Gastrocnemius medialis (tissue), 4 donors: ENCODE measurements at regions not wholly inside any gene's neighbourhood (a gene's known extent, or its start where the extent isn't known, plus 50 kb on each side); places are given as distances from the start of the nearest gene placed in this dataset.

ENCODE experiments used
- ATAC-seq, 2 donors: fragments of 150-250 bp; one replicate each; pipeline ENCODE4 v1.9.1; 2016
- DNase-seq, 2 donors: peaks; one replicate each; pipeline ENCODE4 v3.0.0-alpha.2; 2019
- H3K27ac ChIP-seq, 4 donors: fragments of 200-600 bp; sonication (generic); 1 replicate in 1 of 4; 2 replicates in 3 of 4; pipeline ENCODE4 v1.5.1; 2016 to 2018; ENCODE audit warnings: mild to moderate bottlenecking in 2 of 4, moderate library complexity in 1 of 4
- H3K27me3 ChIP-seq, 3 donors: fragments of 200-600 bp; sonication (generic) in 2 of 3; 1 replicate in 1 of 3; 2 replicates in 2 of 3; pipeline versions ENCODE4 v1.5.1 to v1.6.0; 2016 to 2019; ENCODE audit warnings: mild to moderate bottlenecking in 1 of 3, moderate library complexity in 1 of 3
- H3K36me3 ChIP-seq, 2 donors: fragments of 200-600 bp; sonication (generic) in 1 of 2; one replicate each; pipeline ENCODE4 v1.5.1; 2017 to 2018
- H3K4me1 ChIP-seq, 2 donors: fragments of 200-600 bp; sonication (generic) in 1 of 2; one replicate each; pipeline ENCODE4 v1.5.1; 2016 to 2017; ENCODE audit warnings: mild to moderate bottlenecking in 2 of 2
- H3K4me3 ChIP-seq, 4 donors: fragments of 200-600 bp; sonication (generic) in 3 of 4; 1 replicate in 1 of 4; 2 replicates in 3 of 4; pipeline ENCODE4 v1.5.1; 2016 to 2019; ENCODE audit warnings: mild to moderate bottlenecking in 2 of 4
- H3K9me3 ChIP-seq, 3 donors: fragments of 200-600 bp; sonication (generic) in 2 of 3; 1 replicate in 1 of 3; 2 replicates in 2 of 3; pipeline ENCODE4 v1.5.1; 2016 to 2019
- CTCF ChIP-seq, 5 experiments: fragments of 450-650 bp in 3 of 5; fragments of 200-600 bp in 2 of 5; sonication (generic) in 2 of 5; IDR thresholded peaks in 4 of 5; conservative IDR thresholded peaks in 1 of 5; 1 replicate in 4 of 5; 2 replicates in 1 of 5; pipeline ENCODE4 v1.5.1; 2016 to 2019; ENCODE audit warnings: antibody characterized with exemption in 5 of 5, mild to moderate bottlenecking in 3 of 5, moderate library complexity in 3 of 5
- POLR2A ChIP-seq, 2 donors: fragments of 450-650 bp; IDR thresholded peaks; one replicate each; pipeline ENCODE4 v1.6.1; 2017; ENCODE audit warnings: antibody characterized with exemption in 2 of 2, mild to moderate bottlenecking in 2 of 2, moderate library complexity in 2 of 2
- in situ Hi-C, 4 donors: fragments of 200-750 bp; cut with MboI; loops; one replicate each; pipeline versions ENCODE4 v1.15.0 to v1.8.0; 2017; ENCODE audit warnings: low sequenced_read_pairs in 4 of 4
- intact Hi-C: fragments of 100-400 bp; cut with DNase I; formaldehyde crosslinking; loops from one replicate; pipeline ENCODE4 v1.15.1; 2023; ENCODE audit warnings: low total_unique reads

DNA sequence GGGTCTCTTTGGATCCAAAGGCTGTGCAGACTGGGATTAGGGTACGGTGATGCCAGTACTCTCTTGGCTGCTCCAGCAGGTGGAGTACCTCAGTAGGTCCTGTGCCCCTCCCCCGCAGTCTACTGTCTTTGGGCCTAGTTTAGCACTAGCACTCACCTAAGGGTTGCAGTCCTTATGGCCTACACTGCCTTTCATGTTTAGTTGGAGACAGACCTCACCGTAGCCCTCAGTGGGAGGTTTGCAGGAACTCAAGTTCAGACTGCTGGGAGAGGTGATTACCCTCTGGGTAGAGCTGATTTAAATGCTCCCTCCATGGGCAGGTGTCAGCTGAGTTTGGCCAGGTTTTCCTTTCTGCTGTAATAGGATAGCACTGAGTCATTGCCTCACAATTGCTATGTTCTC, 210.8 kb upstream of the TMEM196 start:
- intact Hi-C loops (no loop called here), in situ Hi-C loops (no loop called here)
- H3K27me3 ChIP-seq: no peaks in the 10 kb centered on the region
- H3K4me1 ChIP-seq: no peaks in the 10 kb centered on the region
- H3K9me3 ChIP-seq: no peaks in the 10 kb centered on the region
- H3K27ac ChIP-seq: no peak overlapping the region
- no peaks in the 10 kb centered on the region for H3K36me3 ChIP-seq
- no peak overlapping the region for H3K4me3 ChIP-seq
- ATAC-seq: no peak
- DNase-seq: no peak
- TF ChIP-seq POLR2A (IDR thresholded peaks at IDR 0.05): no peak
- TF ChIP-seq CTCF (IDR thresholded peaks at IDR 0.05 in 4 of 5, conservative IDR thresholded peaks at IDR 0.05 in 1 of 5): no peak

DNA sequence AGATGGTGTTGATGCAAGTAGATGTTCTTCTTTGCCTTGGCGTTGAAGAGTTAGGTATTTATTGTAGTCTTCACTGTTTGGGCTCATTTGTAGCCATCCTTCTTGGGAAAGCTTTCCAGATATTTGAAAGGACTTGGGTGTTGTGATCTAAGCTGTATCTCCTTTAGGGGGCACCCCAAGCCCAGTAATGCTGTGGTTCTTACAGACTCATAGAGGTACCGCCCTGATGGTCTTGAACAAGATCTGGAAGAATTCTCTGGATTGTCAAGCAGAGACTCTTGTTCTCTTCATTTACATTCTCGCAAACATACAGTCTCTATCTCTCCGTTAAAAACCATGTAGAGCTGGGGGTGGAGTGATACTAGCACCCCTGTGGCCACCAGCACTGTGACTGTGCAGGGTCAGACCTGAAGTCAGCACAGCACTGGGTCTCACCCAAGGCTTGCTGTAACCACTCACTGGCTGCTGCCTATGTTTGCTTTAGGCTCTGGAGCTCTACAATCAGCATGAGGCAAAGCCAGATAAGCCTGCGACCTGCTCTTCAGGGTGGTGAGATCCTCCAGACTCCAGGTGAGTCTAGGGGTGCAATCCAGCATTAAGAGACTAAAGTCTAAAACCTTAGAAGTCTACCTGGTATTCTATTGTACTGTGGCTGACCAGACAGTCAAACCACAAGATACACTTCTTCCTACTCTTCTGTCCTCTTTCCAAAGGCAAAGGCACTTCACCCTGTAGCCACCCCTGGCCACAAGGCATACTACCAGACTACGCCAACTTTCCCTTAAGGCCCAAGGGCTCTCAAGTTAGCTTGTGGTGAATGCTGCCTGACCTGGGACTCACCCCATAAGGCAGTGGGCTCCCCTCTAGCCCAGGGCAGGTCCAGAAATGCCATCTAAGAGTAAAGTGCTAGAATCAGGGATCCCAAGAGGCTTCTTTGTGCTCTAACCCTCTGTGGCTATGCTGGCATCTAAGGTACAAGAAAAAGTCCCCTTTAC, 209.7 kb upstream of the TMEM196 start:
- H3K27me3 ChIP-seq: no peaks in the 10 kb centered on the region
- no peaks in the 10 kb centered on the region for H3K36me3 ChIP-seq
- no peak overlapping the region for H3K27ac ChIP-seq
- H3K4me3 ChIP-seq: no peak overlapping the region
- DNase-seq (peak in 1 of 2 donors; percentile 13), ATAC-seq (no peak)
- in situ Hi-C loops: no loop called here
- TF ChIP-seq CTCF (IDR thresholded peaks at IDR 0.05 in 4 of 5, conservative IDR thresholded peaks at IDR 0.05 in 1 of 5) (no peak), POLR2A (IDR thresholded peaks at IDR 0.05) (no peak)
- intact Hi-C loops: no loop called here
- no peaks in the 10 kb centered on the region for H3K4me1 ChIP-seq
- H3K9me3 ChIP-seq: no peaks in the 10 kb centered on the region

GRCh38 chr7:19973581-19973980, 200.2 kb upstream of the TMEM196 start:
- no peaks in the 10 kb centered on the region for H3K4me1 ChIP-seq
- intact Hi-C loops: no loop called here
- DNase-seq (no peak), ATAC-seq (no peak)
- no peaks in the 10 kb centered on the region for H3K27me3 ChIP-seq
- TF ChIP-seq POLR2A (IDR thresholded peaks at IDR 0.05): no peak
- TF ChIP-seq CTCF (IDR thresholded peaks at IDR 0.05 in 4 of 5, conservative IDR thresholded peaks at IDR 0.05 in 1 of 5): no peak
- H3K27ac ChIP-seq: no peak overlapping the region
- in situ Hi-C loops: no loop called here
- H3K36me3 ChIP-seq: no peaks in the 10 kb centered on the region
- no peak overlapping the region for H3K4me3 ChIP-seq
- H3K9me3 ChIP-seq: no peaks in the 10 kb centered on the region

DNA sequence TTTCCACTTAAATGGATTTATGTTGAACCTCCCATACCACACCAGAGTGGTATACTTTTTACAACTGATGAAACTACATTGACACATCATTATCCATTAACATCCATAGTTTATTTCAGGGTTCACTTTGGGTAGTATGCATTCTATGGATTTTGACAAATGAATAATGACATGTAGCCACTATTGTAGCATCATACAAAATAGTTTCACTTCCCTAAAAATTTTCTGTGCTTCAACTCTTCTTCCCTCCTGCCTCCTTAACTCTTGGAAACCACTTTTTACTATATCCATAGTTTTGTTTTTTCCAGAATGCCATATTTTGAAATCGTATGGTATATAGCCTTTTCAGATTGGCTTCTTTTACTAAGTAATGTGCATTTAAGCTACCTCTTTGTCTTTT, 199.5 kb upstream of the TMEM196 start:
- H3K9me3 ChIP-seq: no peaks in the 10 kb centered on the region
- in situ Hi-C loops (no loop called here), intact Hi-C loops (no loop called here)
- no peak for ATAC-seq
- H3K27me3 ChIP-seq: no peaks in the 10 kb centered on the region
- no peaks in the 10 kb centered on the region for H3K36me3 ChIP-seq
- TF ChIP-seq POLR2A (IDR thresholded peaks at IDR 0.05): no peak
- H3K27ac ChIP-seq: no peak overlapping the region
- no peaks in the 10 kb centered on the region for H3K4me1 ChIP-seq
- H3K4me3 ChIP-seq: no peak overlapping the region
- no peak for DNase-seq

DNA sequence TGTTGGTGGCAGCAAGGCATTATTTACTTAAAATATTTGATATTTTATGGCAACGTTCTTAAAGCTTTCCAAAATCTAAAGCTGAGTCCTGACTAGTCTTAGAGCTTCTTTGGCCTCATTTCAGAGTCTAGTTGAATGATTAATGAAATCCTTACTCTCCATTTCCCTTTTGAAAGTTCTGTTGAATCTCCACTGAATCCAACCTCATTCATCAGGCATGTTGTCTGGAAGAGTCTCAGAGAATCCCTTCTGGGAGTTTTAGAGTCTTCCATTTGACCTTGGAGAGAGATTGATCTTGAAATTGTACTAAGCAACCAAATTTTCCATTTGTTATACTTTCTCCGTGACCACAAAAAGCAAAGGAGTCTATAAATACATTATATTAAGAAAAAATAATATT, 198.5 kb upstream of the TMEM196 start:
- TF ChIP-seq CTCF (IDR thresholded peaks at IDR 0.05 in 4 of 5, conservative IDR thresholded peaks at IDR 0.05 in 1 of 5) (no peak), POLR2A (IDR thresholded peaks at IDR 0.05) (no peak)
- in situ Hi-C loops (no loop called here), intact Hi-C loops (no loop called here)
- no peak overlapping the region for H3K4me3 ChIP-seq
- no peaks in the 10 kb centered on the region for H3K9me3 ChIP-seq
- H3K4me1 ChIP-seq: no peaks in the 10 kb centered on the region
- no peaks in the 10 kb centered on the region for H3K36me3 ChIP-seq
- H3K27ac ChIP-seq: no peak overlapping the region
- DNase-seq: no peak
- H3K27me3 ChIP-seq: no peaks in the 10 kb centered on the region
- no peak for ATAC-seq
